HG03558 (cell line): ENCODE measurements at regions not wholly inside any gene's neighbourhood (a gene's known extent, or its start where the extent isn't known, plus 50 kb on each side); places are given as distances from the start of the nearest gene placed in this dataset.
"Not testable (repeated sequence)": the region's sequence is repeated elsewhere in the genome, so short reads cannot be mapped to it uniquely, and the experiment has no call there.

ENCODE experiments used
- ATAC-seq: cut with Tn5 transposase; IDR thresholded peaks from one replicate; pipeline ENCODE4 v1.9.1; 2021; ENCODE audit warnings: moderate number of reproducible peaks; ENCODE audit not compliant: unreplicated experiment; ENCODE audit errors: extremely low read depth

- no peak for ATAC-seq
Measured at GRCh38 chr17:31798205-31798724, 60.8 kb downstream of the COPRS start.

- ATAC-seq = not testable (repeated sequence)
Measured at GRCh38 chr17:31795941-31796340, 63.1 kb downstream of the COPRS start.

- no peak for ATAC-seq
Measured at GRCh38 chr17:31794111-31794510, 64.9 kb downstream of the COPRS start.

GRCh38 chr17:31793634-31794033 lies 65.4 kb downstream of the COPRS start:
- ATAC-seq = not testable (repeated sequence)

GRCh38 chr17:31792007-31792585 lies 66.9 kb downstream of the COPRS start:
- no peak for ATAC-seq

- ATAC-seq = no peak
Measured at GRCh38 chr17:31789707-31790505, 69.1 kb downstream of the COPRS start.

GRCh38 chr17:31788956-31789355 lies 70.1 kb downstream of the COPRS start:
- no peak for ATAC-seq

- ATAC-seq = no peak
Measured at GRCh38 chr17:31788571-31788946, 70.5 kb downstream of the COPRS start.

GRCh38 chr17:31787857-31788570 lies 71.0 kb downstream of the COPRS start:
- no peak for ATAC-seq

GRCh38 chr17:31786796-31787481 lies 72.1 kb downstream of the COPRS start:
- no peak for ATAC-seq

GRCh38 chr17:31780483-31780882 lies 78.6 kb downstream of the COPRS start:
- no peak for ATAC-seq

GRCh38 chr17:31778523-31778922 lies 80.5 kb downstream of the COPRS start:
- ATAC-seq = no peak

GRCh38 chr17:31771328-31771727 lies 87.7 kb downstream of the COPRS start:
- not testable (repeated sequence) for ATAC-seq

GRCh38 chr17:31770501-31770900 lies 88.5 kb downstream of the COPRS start:
- ATAC-seq = not testable (repeated sequence)

- not testable (repeated sequence) for ATAC-seq
Measured at GRCh38 chr17:31761836-31762510, 97.1 kb downstream of the COPRS start.

- ATAC-seq = no peak
Measured at GRCh38 chr17:31758646-31759045, 100.4 kb downstream of the COPRS start.

- ATAC-seq = no peak
Measured at GRCh38 chr17:31757097-31757496, 101.9 kb downstream of the COPRS start.

GRCh38 chr17:31754239-31754945 lies 104.7 kb downstream of the COPRS start:
- no peak for ATAC-seq

GRCh38 chr17:31753011-31753410 lies 106.0 kb downstream of the COPRS start:
- ATAC-seq = no peak
